Hematopoietic multipotent progenitor cell treated with erythropoietin and hydrocortisone succinate and interleukin-3 and kit ligand, for 4 days (in vitro differentiated cells): ENCODE measurements at regions not wholly inside any gene's neighbourhood (a gene's known extent, or its start where the extent isn't known, plus 50 kb on each side); places are given as distances from the start of the nearest gene placed in this dataset.
"Not testable (repeated sequence)": the region's sequence is repeated elsewhere in the genome, so short reads cannot be mapped to it uniquely, and the experiment has no call there.

Experiments
- DNase-seq: peaks from one replicate; pipeline ENCODE4 v3.0.0-alpha.2; 2015

- not testable (repeated sequence) for DNase-seq
Measured at GRCh38 chr2:138273280-138273679, 228.3 kb upstream of the SPOPL start.

DNA sequence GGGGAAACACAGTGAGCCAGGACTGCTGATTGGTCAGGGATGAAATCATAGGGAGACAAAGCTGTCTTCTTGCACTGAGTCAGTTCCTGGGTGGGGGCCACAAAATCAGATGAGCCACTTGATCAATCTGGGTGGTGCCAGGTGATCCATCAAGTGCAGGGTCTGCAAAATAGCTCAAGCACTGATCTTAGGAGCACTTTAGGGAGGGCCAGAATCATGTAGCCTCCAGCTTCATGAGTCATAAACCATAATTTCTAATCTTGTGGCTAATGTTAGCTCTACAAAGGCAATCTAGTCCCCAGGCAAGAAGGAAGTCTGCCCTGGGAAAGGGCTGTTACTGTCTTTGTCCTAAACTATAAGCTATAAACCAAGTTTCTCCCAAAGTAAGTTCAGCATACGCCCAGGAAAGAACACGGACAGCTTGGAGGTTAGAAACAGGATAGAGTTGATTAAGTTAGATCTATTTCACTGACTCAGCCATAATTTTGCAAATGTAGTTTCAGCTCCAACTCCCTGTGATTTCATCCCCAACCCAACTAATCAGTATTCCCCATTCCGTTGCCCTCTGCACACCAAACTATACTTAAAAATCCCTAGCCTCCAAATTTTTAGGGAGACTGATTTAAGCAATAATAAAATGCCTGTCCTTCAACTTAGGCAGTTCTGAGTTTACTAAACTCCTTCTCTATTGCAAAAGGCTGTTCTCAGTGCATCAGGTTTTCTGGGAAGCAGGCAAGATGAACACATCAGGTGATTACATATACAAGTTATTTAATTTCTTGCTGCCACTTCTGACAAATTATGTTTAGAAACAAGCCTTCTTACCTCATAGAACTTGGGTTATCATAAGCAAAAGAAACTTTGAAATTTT lies 226.9 kb upstream of the SPOPL start:
- no peak for DNase-seq

DNA sequence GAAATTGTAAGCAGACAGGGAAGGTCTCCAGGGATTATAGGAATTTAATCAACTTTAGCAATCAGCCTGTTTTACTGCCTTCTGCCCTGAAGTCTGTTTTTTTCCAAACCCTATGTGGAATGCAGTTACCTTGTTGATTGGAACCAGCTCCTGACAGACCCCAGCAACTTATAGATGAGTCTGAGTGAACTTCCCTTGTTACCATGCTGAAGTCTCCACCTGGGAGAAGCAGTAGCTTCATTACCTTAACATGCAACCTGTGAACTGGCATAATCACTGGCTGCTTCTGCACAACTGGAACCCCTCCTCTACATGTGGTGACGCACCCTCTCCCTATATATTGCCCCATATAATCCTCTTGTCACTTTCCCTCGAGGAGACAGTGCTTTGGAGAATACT lies 226.3 kb upstream of the SPOPL start:
- DNase-seq, result no peak

GRCh38 chr2:138275881-138276280 lies 225.7 kb upstream of the SPOPL start:
- DNase-seq, result no peak

DNA sequence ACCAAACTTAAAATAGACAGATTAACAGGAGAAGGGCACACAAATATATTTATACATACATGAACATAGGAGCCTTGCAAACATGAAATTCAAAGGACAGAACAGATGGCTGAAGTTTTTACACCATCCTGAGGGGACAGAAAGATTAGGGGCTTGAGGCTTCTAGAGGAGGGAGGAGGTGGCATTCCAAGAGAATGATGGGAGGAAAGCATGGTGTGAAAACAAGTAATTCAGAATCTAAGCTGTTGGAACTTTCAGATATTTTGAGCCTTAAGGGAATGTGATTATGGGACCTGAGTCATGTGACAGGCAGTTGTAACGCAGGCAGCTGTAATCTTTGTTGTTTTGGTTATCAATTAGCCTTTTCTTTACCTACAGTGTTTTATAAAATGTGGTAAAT lies 225.2 kb upstream of the SPOPL start:
- no peak for DNase-seq

DNA sequence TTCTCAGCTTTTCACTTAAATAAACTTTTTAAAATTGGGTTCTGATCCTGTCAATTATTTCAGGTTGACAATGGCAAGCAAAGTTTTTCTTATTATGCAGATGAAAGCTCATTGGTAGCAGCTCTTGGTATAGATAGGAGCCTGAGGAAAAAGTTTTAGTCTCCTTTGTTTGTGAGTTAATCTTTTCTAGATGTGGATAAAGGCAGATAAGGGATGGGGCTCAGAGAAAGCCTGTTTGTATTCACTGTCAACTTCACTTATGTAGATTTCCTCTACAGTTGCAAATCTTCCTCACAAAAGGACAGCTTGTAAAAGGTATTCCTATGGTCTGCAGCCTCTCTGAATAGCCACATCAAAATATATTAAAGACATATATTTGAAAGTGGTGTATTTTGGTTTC lies 224.5 kb upstream of the SPOPL start:
- DNase-seq, result no peak

DNA sequence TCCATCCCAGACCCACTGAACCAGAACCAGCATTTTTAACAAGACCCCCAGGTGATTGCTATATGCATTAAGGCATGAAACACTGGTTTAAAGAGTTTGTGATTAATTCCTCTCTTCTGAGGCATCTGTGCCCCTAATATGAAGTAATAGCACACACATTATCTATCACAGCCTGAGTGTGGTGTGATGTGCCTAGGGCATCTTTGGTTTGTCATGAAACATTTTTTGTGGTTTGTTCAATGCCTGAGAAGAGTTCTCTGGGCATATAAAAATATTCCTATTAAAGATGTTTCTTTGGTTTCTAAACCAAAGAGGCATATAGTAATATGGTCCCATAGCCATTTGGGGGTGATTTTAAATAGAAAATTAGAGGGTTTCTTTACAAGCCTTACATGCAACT lies 221.7 kb upstream of the SPOPL start:
- no peak for DNase-seq

DNA sequence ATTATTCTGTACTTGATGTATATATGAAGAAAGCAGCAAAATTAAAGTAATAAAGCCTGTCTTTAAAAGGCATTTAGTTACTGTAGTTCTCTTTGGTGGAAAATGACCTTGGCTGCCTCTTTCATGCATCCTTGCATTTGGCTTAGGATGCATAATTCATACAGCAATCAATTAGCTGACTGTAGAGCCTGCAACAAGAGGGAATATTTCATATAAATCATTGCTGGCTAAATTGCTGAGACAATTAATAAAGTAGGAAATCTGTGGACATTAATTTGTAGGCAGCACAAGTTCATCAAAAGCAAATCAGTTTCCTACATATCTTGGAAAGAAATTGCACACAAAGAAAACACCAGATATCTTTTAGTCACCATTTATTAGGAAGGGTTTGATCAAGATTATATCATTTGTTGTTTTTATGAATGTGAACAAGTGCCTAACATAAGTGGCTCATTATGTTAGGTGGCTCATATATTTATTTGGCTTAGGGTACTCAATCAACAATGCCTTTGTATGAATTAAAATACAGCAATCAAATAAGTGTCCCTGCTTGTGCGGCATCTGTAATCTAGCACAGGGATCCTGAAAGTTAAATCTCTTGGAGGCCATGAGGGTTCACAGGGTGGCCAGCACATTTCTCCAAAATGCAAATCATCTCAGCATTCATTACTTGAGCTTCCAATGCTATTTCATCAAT lies 220.4 kb upstream of the SPOPL start:
- DNase-seq, result no peak

DNA sequence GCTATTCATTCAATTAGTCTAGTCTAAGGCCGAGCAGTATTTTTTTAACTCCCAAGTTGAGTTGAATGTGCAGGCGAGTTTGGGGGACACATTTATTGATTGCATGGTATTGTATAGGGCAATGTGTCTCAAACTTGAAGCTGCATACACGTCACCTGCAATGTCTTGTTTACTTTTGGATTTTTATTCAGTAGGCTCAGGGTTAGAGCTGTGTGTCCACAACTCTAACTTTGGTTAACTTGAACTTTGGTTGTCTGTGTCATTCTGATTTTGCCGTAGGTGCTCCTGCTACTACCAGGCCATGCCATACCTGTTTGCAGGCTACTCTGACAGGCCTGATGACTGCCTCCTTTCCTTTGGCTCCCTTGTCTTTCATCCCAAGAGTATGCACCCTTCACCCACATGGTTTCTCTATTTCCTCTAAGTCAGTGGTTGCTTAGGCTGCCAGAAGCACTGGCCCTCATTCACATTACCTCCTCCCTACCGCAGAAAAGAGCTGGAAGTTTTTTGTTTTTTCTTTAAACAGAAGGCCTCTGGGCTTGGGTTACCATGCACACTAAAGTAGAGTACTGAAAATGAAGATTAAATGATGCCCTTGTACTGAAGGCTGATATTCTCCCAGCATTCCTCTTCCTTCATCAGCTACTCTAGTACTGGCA lies 219.4 kb upstream of the SPOPL start:
- DNase-seq, result no peak

DNA sequence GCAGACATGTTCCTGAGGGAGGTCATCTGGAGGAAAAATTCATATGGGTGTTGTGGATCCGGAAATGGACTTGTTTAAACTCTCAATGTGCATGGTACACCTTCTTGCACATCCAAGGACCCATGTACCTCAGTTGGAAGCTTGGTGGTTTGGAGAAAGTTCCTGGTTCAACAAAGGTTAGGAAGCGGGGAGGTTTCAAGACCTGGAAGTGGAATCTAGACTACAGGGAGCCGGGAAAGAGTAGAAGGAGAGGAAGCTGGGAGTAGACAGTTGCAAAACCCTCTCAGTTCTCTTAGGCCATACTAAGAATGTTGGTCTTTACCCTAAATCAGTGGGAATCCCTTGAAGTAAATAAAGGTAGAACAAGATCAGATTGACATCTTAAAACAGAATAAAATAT lies 209.8 kb upstream of the SPOPL start:
- DNase-seq, result no peak

GRCh38 chr2:138293045-138293444 lies 208.5 kb upstream of the SPOPL start:
- DNase-seq, result no peak

- DNase-seq, result no peak
Measured at GRCh38 chr2:138293549-138293948, 208.0 kb upstream of the SPOPL start.

DNA sequence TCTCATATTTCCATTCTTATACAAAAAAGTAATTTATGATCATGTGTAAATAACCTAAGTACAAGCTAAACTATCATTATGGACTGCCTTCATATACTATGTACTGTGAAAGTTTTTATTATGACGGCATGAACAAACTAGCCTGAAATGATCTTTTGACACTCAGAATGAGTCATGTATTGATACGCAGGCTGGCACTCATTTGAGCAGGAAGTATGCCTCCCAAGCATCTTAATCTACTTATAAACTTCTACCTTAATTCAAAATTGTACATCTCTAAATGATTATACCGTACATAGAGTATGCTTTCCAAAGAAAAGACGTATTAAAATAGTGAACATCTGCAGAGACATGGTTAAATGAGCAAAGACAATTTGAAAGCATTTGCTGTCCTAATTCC lies 207.1 kb upstream of the SPOPL start:
- DNase-seq, result no peak

- DNase-seq, result no peak
Measured at GRCh38 chr2:138296365-138296764, 205.2 kb upstream of the SPOPL start.

DNA sequence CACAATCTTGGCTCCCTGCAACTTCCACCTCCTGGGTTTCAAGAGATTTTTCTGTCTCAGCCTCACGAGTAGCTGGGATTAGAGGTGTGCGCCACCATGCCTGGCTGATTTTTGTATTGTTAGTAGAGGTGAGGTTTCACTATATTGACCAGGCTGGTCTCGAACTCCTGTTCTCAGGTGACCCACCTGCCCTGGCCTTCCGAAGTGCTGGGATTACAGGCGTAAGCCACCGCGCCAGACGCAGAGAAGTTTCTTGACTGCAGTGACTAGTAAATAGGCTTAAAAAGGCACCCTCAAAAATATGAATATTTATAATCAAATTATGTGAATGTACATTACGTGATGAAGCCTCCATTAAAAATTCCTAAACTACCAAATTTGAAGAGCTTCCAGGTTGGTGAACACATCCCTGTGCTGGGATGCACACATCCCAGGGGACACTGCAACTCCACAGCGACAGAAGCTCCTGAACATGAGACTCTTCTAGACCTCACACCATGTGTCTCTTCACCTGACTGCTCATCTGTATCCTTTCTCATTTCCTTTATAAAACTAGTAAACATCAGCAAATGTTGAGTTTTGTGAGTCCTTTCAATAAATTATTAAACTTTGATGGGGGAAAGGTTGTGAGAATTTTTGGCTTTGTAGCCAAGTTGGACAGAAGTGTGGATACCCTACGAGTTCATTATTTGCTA lies 203.3 kb upstream of the SPOPL start:
- DNase-seq, result no peak

- DNase-seq, result no peak
Measured at GRCh38 chr2:138298900-138299299, 202.7 kb upstream of the SPOPL start.

DNA sequence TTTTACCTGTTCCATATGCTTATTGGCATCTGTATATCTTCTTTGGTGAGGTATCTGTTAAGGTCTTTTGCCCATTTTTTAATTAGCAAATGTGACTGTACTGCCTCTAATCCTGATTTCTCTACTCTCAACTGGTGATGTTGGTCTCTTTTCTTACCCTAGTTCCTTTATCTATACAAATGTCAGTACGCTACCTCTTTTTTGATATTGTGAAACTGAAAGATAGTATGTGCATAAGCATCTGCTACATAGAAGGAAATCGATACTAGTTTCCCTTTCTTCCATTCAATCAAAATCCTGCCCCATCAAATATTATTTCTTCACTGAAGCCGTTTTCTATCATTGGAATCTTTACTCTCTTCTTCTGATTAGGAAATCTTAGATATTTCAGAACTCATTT lies 194.9 kb upstream of the SPOPL start:
- no peak for DNase-seq

- DNase-seq, result no peak
Measured at GRCh38 chr2:138307099-138307498, 194.5 kb upstream of the SPOPL start.

- no peak for DNase-seq
Measured at GRCh38 chr2:138309760-138310159, 191.8 kb upstream of the SPOPL start.

- no peak for DNase-seq
Measured at GRCh38 chr2:138312061-138312460, 189.5 kb upstream of the SPOPL start.

GRCh38 chr2:138315619-138316018 lies 186.0 kb upstream of the SPOPL start:
- not testable (repeated sequence) for DNase-seq

DNA sequence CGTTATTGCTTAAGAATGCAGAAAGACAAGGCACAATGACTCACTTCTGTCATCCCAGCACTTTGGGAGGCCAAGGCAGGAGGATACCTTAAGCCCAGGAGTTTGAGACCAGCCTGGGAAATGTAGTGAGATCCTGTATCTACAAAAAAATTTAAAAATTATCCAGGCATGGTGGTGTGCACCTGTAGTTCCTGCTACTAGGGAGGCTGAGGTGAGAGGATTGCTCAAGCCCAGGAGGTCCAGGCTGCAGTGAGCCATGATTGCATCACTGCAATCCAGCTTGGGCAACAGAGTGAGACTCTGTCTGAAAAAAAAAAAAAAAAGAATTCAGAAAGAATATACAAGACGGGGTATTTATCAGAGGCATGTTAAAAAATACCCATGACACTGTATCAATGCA lies 182.0 kb upstream of the SPOPL start:
- no peak for DNase-seq

DNA sequence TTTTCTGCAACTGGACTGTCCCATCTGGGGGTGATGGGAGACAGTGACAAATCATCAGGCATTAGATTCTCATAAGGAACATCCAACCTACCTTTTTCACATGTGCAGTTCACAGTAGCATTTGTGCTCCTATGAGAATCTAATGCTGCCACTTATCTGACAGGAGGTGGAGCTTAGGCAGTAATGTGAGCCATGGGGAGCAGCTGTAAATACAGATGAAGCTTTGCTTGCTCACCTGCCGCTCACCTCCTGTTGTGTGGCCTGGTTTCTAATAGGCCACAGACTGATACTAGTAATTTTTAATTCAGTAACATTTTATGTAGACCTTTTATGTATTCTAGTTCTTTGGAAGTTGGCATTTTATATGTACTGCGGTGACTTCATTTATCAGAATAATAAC lies 180.1 kb upstream of the SPOPL start:
- no peak for DNase-seq
